ENCODE measurements at regions not wholly inside any gene's neighbourhood (a gene's known extent, or its start where the extent isn't known, plus 50 kb on each side); places are given as distances from the start of the nearest gene placed in this dataset.

GRCh38 chr2:129067953-129068352, 749.3 kb upstream of the HS6ST1 start:
- H3K27ac ChIP-seq = no peak overlapping the region
- no peaks in the 10 kb centered on the region for H3K9me3 ChIP-seq
- ATAC-seq (no peak), DNase-seq (no peak)
- no peaks in the 10 kb centered on the region for H3K36me3 ChIP-seq (ENCODE audit: insufficient read depth in 1 of 2, low read depth in 1 of 2)
- WGBS, 3 donors = 54 to 67% (median 65%) methylated on average over 3 of the region's 3 CpGs
- H3K27me3 ChIP-seq (ENCODE audit: insufficient read depth in 3 of 3, low read length in 2 of 3) = no peaks in the 10 kb centered on the region
- no peak for TF ChIP-seq CTCF (IDR thresholded peaks at IDR 0.05)
- intact Hi-C loops (cut with DNase I) = no loop called here
- H3K4me1 ChIP-seq = no peaks in the 10 kb centered on the region
- H3K4me3 ChIP-seq = no peak overlapping the region

GRCh38 chr2:129068543-129068942, 749.9 kb upstream of the HS6ST1 start:
- Histone ChIP-seq H3K27me3 (ENCODE audit: insufficient read depth in 3 of 3, low read length in 2 of 3) (no peaks in the 10 kb centered on the region), H3K36me3 (ENCODE audit: insufficient read depth in 1 of 2, low read depth in 1 of 2) (no peaks in the 10 kb centered on the region), H3K4me1 (no peaks in the 10 kb centered on the region), H3K9me3 (no peaks in the 10 kb centered on the region), H3K4me3 (no peak overlapping the region), H3K27ac (no peak overlapping the region)
- no peak for TF ChIP-seq CTCF (IDR thresholded peaks at IDR 0.05)
- intact Hi-C loops (cut with DNase I) = no loop called here
- no peak for ATAC-seq
- no peak for DNase-seq
- 68 to 73% (median 70%) methylated on average over 5 of the region's 5 CpGs for WGBS, 3 donors

GRCh38 chr2:129069875-129070594, 751.4 kb upstream of the HS6ST1 start:
- no peaks in the 10 kb centered on the region for H3K27me3 ChIP-seq (ENCODE audit: insufficient read depth in 3 of 3, low read length in 2 of 3)
- DNase-seq = no peak

GRCh38 chr2:129070663-129071062, 752.0 kb upstream of the HS6ST1 start:
- Histone ChIP-seq H3K9me3 (no peaks in the 10 kb centered on the region), H3K4me3 (no peak overlapping the region), H3K36me3 (ENCODE audit: insufficient read depth in 1 of 2, low read depth in 1 of 2) (no peaks in the 10 kb centered on the region), H3K27me3 (ENCODE audit: insufficient read depth in 3 of 3, low read length in 2 of 3) (no peaks in the 10 kb centered on the region), H3K27ac (no peak overlapping the region), H3K4me1 (no peaks in the 10 kb centered on the region)
- no peak for DNase-seq
- intact Hi-C loops (cut with DNase I) = no loop called here
- no peak for TF ChIP-seq CTCF (IDR thresholded peaks at IDR 0.05)
- no peak for ATAC-seq
- whole genome bisulfite sequencing, 3 donors = 74 to 83% (median 77%) methylated on average over 3 of the region's 3 CpGs

More at GRCh38 chr2:129069875-129070594, 751.4 kb upstream of the HS6ST1 start:
- TF ChIP-seq CTCF (IDR thresholded peaks at IDR 0.05) = no peak
- Histone ChIP-seq H3K9me3 (no peaks in the 10 kb centered on the region), H3K36me3 (ENCODE audit: insufficient read depth in 1 of 2, low read depth in 1 of 2) (no peaks in the 10 kb centered on the region), H3K4me3 (no peak overlapping the region), H3K27ac (no peak overlapping the region), H3K4me1 (no peaks in the 10 kb centered on the region)
- WGBS, 3 donors = 52 to 68% (median 64%) methylated on average over 12 of the region's 12 CpGs
- intact Hi-C loops (cut with DNase I) = no loop called here
- no peak for ATAC-seq

GRCh38 chr2:129071531-129071930, 752.9 kb upstream of the HS6ST1 start:
- TF ChIP-seq CTCF (IDR thresholded peaks at IDR 0.05) = no peak
- Histone ChIP-seq H3K4me3 (no peak overlapping the region), H3K27me3 (ENCODE audit: insufficient read depth in 3 of 3, low read length in 2 of 3) (no peaks in the 10 kb centered on the region), H3K9me3 (no peaks in the 10 kb centered on the region), H3K4me1 (no peaks in the 10 kb centered on the region), H3K27ac (no peak overlapping the region), H3K36me3 (ENCODE audit: insufficient read depth in 1 of 2, low read depth in 1 of 2) (no peaks in the 10 kb centered on the region)
- ATAC-seq (no peak), DNase-seq (no peak)
- intact Hi-C loops (cut with DNase I) = no loop called here
- 88 to 93% (median 89%) methylated on average over 6 of the region's 6 CpGs for WGBS, 3 donors

Measured in psoas muscle (tissue), 7 donors.